Sciatic nerve (tissue), 2 donors: ENCODE measurements at regions not wholly inside any gene's neighbourhood (a gene's known extent, or its start where the extent isn't known, plus 50 kb on each side); places are given as distances from the start of the nearest gene placed in this dataset.

Experiments used
- ATAC-seq: fragments of 200-7000 bp; cut with Tn5 transposase; one replicate; pipeline ENCODE4 v1.9.1; 2020; ENCODE audit warnings: mild to moderate bottlenecking, moderate library complexity
- DNase-seq: peaks from one replicate; pipeline ENCODE4 v3.0.0-alpha.2; 2020; ENCODE audit warnings: low spot score
- intact Hi-C: fragments of 100-400 bp; cut with DNase I; formaldehyde crosslinking; loops from one replicate; pipeline ENCODE4 v1.14.2; 2022
- donor health status: DM: no; HTN: no; CAD: no.
- donor health status: DM: no; HTN: no; CAD: no.

- intact Hi-C loops = no loop called here
- DNase-seq (no peak), ATAC-seq (no peak)
Measured at GRCh38 chr6:104623052-104623690, 236.5 kb downstream of the HACE1 start.

- no peak for DNase-seq
- no peak for ATAC-seq
Measured at GRCh38 chr6:104621396-104621795, 238.3 kb downstream of the HACE1 start.

DNA sequence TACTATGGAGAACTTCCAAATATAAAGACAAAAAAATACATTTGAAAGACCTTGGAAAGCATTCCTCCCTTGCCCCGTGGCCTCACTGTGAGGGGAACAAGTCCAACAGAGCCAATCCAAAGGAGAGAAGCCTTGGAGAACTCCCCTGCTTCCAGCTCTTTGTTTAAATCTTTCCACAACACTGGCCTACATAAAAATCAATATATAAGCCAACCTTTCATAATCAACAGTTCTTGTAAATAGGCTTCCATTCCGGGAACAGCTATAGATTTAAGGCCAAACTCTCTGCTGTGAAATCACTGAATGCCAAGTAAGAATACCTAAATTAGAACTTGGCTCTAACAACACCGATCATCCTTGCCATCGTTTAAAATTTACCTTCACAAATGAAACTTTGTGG is 242.1 kb downstream of the HACE1 start:
- no peak for DNase-seq

More at GRCh38 chr6:104621396-104621795, 238.3 kb downstream of the HACE1 start:
- intact Hi-C loops = no loop called here

GRCh38 chr6:104614394-104614793 is 245.3 kb downstream of the HACE1 start:
- intact Hi-C loops = no loop called here
- no peak for DNase-seq
- no peak for ATAC-seq

More for the DNA sequence above, 242.1 kb downstream of the HACE1 start:
- intact Hi-C loops = no loop called here
- ATAC-seq = no peak

DNA sequence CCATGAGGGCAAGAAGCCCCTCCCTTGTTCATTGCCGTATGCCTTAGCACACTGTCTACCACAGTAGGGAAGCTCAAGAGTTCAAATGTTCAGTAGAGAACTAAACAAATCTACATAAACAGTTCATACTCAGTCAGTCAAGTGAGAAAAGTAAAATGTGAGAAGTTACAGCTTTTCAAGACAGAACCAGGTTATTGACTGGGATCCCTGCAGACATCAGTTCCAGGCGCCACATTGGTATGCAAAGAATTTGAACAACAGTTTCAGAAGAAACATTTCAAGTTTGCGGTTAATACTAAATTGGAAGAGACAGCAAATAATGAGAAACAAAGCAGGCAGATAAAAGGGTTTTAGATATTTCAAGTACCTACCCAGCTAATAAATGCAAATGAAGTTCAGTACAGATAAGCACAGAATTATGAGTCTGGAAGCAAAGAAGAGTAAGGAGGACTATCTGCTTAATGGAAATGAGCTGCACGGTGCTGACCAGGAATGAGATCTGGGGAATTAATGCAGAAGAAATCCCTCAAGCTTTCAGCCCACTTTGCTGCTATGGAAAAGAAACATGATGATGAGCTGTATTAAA is 246.2 kb downstream of the HACE1 start:
- no peak for ATAC-seq
- DNase-seq = no peak
- intact Hi-C loops = no loop called here

GRCh38 chr6:104612541-104612940 is 247.2 kb downstream of the HACE1 start:
- intact Hi-C loops = no loop called here
- DNase-seq = no peak
- ATAC-seq = no peak

DNA sequence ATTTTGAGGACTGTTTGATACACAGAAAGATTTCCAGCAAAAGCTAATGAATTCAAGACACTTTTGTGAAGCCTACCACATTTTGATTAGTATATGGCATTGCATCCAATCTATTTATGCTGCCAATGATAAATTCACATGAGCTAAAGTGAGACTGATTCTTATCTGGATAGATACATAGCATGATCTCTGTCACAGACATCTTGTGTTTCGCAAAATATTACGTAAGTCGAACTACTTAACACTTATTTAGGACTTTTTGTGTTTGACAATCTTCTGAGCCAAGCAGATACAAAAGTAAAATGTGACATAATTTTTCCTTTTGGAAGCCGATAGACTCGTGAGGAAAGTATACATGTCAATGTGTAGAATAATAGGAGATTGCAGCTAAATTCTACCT is 251.6 kb downstream of the HACE1 start:
- intact Hi-C loops = no loop called here
- DNase-seq (no peak), ATAC-seq (no peak)

GRCh38 chr6:104607501-104607900 is 252.2 kb downstream of the HACE1 start:
- intact Hi-C loops = no loop called here
- ATAC-seq (no peak), DNase-seq (no peak)

DNA sequence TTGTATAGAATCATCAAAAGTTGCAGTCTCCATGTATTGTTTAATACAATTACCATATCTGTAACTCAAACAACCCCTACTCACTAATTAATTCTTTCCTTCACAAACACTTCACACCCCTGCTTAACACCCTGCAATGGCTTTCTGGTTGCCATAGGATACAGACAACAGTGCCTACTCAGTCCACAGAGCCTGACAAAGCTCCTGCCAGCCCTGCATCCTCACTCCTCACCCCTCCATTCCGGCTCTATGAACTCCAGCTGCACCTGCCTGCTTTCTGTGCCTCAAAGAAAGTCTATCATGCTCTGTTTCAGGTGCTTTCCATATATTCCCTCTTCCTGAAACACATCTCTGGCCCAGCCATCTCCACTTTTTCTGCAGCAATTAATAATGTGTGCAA is 253.4 kb downstream of the HACE1 start:
- ATAC-seq (no peak), DNase-seq (no peak)
- intact Hi-C loops = no loop called here

DNA sequence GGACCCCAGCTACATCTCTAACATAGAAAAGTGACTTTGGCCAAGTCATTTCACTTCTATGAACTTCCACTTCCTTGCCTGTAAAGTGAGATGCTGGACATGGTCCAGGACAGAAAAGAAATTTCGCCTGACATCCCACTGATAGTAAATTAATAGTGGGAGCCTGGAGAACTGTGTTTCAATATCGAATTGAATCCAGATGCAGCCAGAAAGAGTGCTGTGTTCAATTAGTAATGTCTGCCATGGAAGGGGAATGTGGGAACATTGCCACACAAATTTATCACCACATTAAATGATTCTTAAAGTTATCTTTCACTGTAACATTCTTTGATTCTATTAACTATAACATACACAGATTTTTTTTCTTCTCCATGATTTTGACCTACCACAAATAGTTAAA is 255.0 kb downstream of the HACE1 start:
- DNase-seq = no peak
- ATAC-seq = no peak
- intact Hi-C loops = no loop called here

GRCh38 chr6:104603108-104603745 is 256.5 kb downstream of the HACE1 start:
- DNase-seq = no peak
- no peak for ATAC-seq
- intact Hi-C loops = no loop called here

GRCh38 chr6:104601721-104602120 is 258.0 kb downstream of the HACE1 start:
- intact Hi-C loops = no loop called here
- DNase-seq (no peak), ATAC-seq (peak; percentile 69)

DNA sequence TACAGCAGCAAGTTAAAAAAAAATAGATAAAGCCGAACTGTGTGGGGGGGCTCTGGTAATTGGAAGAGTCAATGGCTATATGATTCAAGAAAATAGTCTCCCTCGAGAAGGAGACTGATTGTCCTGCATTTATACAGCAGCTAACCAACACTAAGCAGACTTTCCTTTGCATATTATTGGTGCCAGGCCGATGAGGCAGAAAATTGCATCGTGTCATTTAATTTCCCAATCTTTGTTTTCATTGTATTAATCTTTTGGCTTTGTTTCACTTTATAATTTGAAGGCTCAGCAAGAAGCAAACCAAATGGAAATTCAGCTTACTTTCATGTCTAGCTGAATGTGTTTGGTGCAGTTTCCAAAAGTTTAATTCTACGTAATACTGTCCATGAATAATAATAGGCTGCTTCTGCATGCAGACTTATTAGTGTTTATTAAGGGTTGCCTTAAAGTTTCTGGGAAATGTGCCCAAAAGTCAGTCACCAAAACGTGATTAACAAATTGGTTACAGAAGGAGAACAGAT is 258.5 kb downstream of the HACE1 start:
- intact Hi-C loops = no loop called here
- DNase-seq (no peak), ATAC-seq (peak; percentile 49)

- intact Hi-C loops = no loop called here
- no peak for DNase-seq
Measured at GRCh38 chr6:104600639-104600931, 259.1 kb downstream of the HACE1 start.

DNA sequence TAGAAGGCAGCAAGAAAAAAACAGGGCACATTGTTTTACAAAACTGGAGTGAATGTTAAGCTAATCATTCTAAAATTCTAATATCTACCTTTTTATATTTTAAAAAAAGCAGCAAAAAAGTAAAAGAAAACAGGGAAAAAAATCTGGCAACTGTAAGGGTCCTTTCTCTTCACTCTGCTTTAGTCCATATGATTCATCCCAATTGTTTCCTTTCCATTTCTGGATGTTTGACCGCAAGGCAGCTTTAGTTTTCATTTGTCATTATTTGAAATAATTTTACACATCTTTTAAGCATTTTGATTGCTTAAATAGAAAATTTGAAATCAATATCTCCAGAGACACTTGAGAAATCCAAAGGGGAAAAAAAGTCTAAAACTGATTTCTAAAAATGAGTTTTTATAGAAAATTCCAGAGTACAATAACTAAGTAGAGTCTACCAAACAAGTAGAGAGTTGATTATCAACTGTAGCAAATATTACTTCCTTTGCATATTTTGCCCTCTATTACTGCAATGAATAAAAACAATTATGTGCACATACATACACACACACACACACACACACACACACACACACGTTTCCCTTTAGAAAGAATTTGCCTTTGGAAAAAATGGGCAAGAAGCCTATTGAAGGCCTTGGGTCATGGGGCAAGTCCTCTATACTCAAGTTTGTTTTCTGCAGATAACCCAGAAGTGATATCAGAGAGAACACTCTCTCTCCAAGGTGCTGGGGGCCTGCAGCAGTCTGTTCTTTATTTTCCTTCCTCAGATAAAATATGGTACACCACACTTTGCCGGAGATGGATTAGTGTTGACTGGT is 259.7 kb downstream of the HACE1 start:
- DNase-seq (no peak), ATAC-seq (no peak)
- intact Hi-C loops = no loop called here

More at GRCh38 chr6:104600639-104600931, 259.1 kb downstream of the HACE1 start:
- no peak for ATAC-seq

DNA sequence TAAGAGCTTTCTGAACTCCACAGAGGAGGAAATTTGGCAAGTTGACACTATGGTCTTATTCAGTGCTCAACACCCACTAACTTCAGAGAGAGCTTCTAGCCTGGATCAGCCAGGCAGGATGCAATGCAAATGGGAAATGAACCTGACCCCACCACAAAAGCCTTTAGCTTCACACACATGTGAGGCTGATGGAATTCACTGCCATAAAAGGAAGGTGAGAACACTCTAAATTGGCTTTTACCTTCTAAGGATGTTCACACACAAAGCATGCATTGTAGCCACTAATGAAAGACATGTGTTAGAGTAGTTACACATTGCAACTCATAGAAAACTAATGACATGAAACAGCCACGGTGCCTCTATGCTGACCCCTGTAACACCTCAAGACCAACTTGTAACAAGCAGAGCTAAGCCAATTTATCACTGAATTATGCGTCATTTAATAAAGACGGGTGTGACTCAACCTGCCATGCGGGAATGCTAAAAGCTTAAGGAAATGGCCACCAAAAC is 262.1 kb downstream of the HACE1 start:
- intact Hi-C loops = no loop called here
- DNase-seq (no peak), ATAC-seq (no peak)

GRCh38 chr6:104596091-104596490 is 263.6 kb downstream of the HACE1 start:
- ATAC-seq (no peak), DNase-seq (no peak)
- intact Hi-C loops = no loop called here

- DNase-seq (no peak), ATAC-seq (no peak)
- intact Hi-C loops = no loop called here
Measured at GRCh38 chr6:104595311-104595820, 264.4 kb downstream of the HACE1 start.

- intact Hi-C loops = no loop called here
- DNase-seq (no peak), ATAC-seq (no peak)
Measured at GRCh38 chr6:104591573-104592334, 268.0 kb downstream of the HACE1 start.
